ENCODE measurements at regions not wholly inside any gene's neighbourhood (a gene's known extent, or its start where the extent isn't known, plus 50 kb on each side); places are given as distances from the start of the nearest gene placed in this dataset.
A peak's percentile ranks its signal among the peaks of the same experiment; 100 is the strongest.
"Not testable (repeated sequence)": the region's sequence is repeated elsewhere in the genome, so short reads cannot be mapped to it uniquely, and the experiment has no call there.

DNA sequence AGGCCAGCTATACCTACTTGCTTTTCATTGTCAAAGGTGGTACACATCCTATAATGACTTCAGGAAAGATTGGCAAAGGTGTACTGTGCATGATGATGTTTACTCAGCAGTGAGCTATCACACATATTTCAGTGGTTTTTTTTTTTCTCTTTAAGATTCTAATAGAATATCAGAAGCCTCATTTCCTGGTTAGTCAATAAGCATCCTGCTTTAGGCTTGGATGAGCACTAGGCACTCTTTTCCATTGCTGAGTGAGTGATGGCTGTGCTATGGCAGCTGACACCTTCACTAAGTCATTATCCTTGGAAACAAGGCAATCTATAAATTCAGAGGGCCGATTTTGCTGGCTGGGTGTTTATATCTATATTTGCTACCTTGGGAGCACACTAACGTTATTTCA lies 161.1 kb upstream of the RASSF8 start:
- DNase-seq = no peak

DNA sequence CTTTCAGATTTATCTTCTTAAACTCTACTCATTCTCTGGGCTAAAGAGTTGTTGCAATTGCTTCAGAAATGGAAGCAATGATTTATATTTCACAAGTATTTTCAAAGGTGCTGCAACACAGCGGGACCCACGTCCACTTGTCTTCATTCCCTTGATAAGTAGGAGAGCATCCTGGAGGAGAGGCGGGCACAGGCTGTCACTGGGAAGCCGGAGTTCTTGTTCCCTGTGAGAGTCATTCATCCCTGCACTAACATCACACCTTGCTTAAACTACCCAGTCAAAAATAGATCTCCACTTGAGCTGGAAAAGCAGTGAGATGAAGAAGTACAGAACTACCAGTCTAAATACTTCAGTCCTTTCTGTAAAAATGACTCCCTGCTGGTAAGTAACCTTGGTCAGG lies 160.5 kb upstream of the RASSF8 start:
- DNase-seq = no peak

DNA sequence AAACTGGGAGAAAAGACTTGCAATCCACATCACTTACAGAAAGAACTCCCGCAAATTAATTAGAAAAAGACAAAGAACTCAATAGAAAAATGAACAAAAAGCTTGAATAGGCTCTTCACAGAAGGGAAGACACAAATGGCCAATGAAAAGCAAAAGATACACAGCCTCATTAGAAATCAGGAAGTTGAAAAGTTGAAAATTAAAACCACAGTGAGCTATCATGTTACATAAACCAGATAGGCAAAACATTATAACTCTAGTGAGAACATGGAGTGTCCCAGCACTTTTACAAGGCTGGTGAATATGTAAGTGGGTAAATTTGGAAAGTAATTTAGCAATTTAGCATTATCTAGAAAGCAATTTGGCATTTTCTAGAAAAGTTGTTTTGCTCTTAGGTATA lies 158.4 kb upstream of the RASSF8 start:
- DNase-seq = no peak

DNA sequence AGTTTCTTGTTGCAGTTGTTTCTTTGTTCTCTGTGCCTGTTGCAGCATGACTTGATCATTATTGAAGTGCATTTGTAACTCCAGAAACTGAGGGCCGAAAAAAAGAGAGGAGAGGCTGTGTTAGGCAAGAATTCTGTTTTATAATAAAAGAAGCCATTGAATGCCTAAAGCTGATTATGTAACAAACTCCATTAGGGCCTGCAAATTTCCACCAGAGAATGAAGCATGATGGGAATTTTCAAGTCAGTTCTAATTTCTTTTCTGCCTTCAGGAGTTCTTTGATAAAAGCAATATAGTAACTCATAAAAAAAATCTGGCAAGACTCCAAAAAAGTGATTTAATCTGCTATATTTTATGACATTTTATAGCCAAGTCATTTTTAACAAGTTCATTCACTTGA lies 156.7 kb upstream of the RASSF8 start:
- DNase-seq = no peak

DNA sequence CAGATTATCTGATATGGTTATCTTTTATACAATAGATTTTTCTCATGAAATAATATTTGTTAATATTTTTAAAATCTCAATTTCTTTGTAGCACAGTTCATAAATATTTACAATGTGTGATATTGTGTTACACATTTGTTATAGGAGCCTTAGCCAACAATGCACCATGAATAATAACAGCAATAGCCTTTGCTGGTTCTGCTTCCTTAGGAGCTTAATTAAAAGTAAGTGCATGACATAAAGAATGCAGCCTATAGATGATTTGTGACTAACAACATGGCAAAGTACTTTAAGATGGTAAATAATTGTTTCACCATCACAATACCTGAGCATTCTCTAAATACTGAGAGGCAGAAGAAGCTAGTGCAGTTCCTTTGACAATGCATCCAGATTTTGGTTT lies 156.3 kb upstream of the RASSF8 start:
- no peak for DNase-seq

DNA sequence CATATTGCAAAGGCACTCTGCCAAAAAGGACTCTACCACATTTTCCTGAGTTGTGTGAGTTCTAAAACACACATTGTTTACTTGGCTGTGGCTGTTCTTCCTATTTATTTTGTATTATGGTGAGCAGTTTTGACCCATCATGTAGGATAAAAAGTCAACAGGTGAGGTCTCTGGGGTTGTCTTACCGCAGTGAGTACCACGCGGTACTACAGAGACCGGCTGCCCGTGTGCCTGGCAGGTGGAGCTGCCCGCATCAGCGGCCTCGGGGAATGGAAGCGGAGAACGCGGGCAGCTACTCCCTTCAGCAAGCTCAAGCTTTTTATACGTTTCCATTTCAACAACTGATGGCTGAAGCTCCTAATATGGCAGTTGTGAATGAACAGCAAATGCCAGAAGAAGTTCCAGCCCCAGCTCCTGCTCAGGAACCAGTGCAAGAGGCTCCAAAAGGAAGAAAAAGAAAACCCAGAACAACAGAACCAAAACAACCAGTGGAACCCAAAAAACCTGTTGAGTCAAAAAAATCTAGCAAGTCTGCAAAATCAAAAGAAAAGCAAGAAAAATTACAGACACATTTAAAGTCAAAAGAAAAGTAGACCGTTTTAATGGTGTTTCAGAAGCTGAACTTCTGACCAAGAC lies 155.3 kb upstream of the RASSF8 start:
- not testable (repeated sequence) for DNase-seq

DNA sequence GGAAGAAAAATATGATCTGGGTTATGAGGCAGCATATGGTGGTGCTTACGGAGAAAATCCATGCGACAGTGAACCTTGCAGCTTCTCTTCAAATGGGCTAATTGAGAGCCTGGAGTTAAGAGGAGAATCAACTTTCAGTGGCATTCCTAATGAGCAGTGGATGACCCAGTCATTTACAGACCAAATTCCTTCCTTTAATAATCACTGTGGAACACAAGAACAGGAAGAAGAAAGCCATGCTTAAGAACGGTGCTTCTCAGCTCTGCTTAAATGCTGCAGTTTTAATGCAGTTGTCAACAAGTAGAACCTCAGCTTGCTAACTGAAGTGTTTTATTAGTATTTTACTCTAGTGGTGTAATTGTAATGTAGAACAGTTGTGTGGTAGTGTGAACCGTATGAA lies 154.2 kb upstream of the RASSF8 start:
- DNase-seq = peak; percentile 53 to 83

DNA sequence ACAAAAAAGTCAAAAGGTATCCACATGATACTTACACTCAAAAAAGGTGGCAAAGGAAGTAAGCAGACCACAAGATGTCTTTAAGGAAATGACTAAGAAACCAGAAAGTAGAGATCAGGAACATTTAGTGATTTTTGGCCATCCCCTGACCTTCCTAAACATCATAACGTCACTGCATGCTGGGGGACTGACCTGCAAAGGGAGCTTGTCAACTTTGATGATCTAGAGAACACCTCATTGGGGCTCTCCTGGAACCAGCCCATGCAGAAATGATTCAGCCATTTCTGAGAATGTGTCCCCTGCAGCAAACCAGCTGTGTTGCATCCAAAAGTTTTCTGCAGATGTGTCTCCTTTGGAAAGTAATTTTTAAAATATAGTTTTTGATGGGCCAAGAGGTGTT lies 152.2 kb upstream of the RASSF8 start:
- DNase-seq = no peak

DNA sequence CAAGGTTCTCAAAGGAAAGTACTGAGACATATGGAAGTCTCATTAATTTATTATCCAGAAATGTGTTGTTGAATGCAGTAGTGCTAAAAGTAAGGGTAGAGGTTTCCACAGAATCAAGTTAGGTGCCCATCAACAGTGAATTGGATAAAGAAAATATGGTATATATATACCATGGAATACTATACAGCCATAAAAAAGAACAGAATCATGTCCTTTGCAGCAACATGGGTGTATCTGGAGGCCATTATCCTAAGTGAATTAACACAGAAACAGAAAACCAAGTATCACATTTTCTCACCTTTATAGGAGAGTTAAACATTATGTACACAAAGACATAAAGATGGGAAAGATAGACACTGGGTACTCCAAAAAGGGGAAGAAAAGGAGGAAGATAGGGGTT lies 149.9 kb upstream of the RASSF8 start:
- no peak for DNase-seq

DNA sequence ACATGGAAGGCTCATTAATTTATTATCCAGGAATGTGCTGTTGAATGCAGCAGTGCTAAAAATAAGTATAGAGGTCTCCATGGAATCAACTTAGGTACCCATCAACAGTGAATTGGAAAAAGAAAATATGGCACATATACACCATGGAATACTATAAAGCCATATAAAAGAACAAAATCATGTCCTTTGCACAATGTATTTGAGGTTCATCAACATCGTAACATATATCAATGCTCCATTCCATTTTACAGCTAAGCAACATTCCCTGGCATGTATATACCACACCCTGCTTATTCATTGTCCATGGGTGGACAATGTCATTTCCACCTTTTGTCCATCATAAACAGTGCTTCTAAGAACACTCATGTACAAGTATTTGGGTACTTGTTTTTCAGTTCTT lies 147.8 kb upstream of the RASSF8 start:
- DNase-seq = no peak

DNA sequence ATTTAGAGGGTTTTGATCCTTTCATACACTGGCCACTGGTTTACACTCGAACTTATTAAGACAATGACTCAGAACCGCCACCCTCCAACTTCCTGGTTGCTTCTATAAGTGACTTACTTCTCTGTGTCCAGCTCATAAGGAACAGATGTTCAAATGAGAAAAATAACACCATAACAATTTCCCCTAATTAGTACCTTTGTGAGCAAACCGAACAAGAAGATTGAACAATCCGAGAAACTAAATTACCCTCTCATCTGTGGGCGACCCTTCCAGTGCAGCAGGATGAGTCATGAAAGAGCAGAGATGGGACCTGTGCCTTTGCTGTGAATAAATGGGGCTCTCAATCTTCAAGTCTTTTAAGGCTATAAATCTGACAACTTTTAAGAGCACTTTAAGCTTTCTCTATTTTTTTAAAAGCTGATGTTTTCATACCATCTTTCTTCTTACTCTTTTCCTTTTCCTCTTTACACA lies 146.8 kb upstream of the RASSF8 start:
- DNase-seq = peak in 1 of 2 experiments; percentile 52

DNA sequence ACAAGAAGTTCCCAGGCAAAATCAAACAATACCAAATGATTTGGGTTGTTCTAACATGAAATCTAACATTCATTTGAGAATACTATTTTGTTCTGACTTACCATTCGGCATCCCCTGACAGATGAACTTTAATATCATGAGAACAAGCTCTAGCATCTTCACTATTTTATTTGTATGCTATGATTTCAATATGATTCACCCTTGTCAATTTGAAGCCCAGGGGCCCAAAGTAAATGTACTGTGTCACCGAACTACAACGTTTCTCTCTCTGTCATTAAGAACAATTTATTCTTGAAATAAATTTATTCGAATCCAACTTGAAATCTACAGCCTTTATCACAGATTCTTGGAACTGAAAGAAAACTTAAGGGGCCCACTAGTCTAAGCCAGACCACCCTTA lies 146.2 kb upstream of the RASSF8 start:
- DNase-seq = no peak

DNA sequence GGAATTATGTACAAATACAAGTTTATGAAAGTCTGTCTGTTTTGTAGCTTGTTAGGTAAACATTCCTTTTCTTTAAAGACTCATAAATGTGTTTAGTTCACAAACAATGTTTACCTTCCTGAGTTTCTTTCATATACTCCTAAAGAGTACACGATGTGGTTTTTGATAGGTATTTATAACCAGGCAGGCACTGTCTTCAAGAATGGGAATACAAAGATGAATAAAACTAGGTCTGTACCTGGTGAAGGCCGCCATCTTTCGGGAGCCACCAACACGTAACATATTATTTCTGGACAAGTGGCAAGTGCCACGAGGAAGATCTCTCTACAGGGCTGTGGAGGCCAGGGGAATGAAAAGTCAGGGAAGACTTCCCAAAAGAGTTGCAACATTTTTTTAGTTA lies 144.6 kb upstream of the RASSF8 start:
- no peak for DNase-seq

DNA sequence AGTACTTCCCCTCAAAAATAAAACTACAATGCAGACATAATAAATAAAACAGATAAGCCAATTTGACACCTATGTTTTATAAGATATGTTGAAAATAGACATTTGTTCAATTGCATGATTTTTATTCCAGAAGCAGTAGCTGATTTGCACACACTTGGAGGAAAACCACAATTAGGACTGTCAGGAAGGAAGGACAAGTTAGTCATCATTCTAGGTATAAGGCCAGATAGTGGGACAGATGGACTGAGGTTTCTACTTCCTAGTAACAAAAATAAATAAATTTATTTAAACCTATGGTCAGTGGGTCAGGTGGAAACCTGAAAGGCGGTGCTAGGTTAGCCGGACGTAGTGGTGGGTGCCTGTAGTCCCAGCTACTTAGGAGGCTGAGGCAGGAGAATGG lies 141.8 kb upstream of the RASSF8 start:
- no peak for DNase-seq

DNA sequence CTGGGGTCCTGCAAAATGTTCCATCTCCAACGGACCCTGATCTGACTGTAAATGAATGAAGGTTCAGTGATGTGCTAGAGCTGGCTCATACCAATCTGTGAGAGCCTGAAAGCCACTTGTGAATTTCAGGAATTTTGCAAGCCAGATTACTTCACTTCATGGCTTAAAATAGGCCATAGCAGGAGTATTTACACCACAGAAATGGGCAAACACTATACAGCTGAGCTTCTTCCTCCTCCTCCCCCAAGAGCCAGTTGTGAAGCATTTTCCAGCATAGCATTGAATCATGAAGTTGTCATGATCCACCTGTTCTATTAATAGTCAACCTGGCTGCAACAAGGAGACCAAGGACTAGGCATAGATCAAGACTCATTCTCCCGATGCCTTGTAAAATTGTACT lies 141.3 kb upstream of the RASSF8 start:
- no peak for DNase-seq

DNA sequence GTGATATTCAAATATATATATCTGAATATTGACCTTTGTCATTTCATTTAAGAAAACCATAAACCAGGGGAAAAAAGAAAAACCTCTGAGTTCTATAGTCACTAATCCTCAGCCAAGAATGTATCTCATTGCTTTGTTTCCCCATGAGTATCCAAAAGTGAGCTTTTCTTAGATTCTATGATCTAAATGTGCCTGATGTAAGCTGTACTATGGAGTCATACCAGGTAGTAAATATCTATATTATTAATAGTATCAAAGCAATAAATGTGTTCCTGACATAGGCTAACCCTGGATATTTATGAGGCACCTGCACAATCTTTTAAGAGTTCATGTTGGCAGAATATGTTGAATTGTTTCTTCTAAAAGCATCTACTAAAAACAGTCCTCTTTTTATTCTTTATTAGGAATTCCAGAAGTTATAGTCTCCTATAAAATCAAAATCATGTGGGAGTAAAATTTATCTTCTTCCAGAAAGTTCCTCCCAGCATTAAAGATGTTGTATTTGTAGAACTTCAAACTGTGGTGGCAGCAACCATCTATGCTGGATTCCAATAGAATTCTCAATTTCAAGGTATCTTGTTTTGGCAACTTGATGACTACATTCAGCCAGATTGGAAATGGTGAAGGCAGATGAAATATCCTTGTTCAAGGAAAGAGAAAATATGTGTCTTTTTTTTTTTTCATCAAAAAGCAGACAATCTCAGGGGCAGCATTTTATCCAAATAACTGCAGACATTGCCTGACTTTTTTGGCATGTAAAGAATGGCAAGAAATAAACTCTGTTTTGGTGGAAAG lies 139.7 kb upstream of the RASSF8 start:
- no peak for DNase-seq

DNA sequence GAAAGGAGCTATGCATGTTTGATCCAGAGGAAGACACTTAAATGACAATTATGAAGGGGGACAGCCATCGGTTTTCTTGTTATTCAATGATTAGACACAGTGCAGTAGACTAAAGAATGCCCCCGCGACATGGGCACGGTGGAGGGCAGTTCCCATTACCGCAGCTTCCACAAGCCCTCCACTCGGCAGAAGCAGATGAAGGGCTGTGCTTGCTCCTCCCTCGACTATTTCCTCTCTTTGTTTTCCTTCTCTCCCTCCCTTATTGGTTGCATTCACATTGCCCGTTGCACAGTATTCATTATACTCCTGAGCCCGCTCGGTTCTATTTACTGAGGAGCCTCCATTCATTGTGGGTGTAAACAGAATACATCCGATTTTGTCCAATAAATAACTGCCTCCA lies 138.8 kb upstream of the RASSF8 start:
- no peak for DNase-seq

DNA sequence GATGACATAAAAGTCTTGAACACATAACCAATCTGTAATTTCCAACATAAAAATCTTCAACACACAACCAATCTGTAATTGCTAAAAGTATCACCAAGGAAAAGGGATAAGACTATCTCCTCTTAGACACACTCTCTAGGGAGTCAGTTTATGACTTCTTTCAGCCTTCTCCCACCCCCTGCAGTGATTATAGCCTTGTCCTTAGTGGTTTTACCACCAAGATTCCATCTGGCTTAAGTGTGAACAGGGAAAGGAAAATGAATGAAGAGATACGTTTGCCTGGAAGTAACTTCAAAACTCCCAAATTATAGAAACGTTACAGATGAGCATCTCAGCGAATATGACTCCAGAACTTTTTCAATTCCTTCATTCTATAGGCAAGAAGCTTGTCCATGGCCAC lies 136.2 kb upstream of the RASSF8 start:
- no peak for DNase-seq

DNA sequence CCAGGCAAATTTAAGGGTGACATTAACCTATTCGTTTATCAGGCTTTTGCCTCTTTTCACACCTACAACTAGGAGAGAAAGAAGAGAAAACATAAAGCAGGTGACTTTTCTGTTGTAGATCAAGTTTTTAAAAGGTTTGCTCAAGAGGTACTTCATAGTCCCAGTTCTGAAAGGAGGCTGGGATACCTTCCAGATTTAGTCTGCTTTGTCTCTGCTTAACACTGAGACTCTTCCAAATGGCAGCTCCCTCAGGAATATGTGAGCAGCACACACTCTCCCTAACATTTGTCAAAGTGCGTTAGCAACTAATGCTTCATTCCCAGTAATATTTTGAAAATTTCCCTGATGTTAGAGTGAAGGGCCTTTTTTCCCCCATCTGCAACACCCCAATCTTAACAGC lies 133.7 kb upstream of the RASSF8 start:
- no peak for DNase-seq

DNA sequence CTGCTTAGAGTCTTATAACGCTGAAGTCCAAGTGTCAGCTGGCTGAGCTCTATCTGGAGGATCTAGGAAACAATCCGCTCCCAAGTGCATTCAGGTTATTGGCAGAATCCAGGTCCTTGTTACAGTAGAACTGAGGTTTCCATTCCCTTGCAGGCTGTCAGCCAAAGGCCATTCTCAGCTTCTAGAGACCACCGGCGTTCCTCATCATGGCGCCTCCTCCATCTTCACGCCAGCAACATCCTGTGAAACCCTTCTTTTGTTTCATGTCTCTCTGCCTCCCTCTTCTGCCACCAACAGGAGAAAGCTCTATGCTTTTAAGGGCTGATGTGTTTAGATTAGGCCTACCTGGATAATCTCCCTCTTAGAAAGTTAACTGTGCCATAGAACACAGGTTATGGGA lies 133.0 kb upstream of the RASSF8 start:
- DNase-seq = no peak

DNA sequence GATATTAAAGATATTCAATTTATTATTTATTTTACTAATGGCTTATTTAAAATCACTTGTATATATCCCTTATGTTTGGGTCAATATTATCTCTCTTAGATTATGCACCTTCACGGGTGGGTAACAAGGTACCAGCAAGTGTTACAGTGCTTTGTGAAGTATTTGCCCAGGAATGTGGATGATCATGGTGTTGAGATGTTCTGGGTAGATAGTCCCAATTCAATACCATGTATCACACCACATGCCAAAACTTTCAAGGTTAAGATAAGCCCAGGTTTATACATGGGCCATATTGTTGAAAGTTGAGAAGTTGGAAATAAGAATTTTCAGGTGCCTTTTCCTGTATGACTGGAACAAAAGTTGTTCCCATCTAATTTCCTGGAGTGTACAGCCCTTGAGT lies 131.3 kb upstream of the RASSF8 start:
- no peak for DNase-seq

DNA sequence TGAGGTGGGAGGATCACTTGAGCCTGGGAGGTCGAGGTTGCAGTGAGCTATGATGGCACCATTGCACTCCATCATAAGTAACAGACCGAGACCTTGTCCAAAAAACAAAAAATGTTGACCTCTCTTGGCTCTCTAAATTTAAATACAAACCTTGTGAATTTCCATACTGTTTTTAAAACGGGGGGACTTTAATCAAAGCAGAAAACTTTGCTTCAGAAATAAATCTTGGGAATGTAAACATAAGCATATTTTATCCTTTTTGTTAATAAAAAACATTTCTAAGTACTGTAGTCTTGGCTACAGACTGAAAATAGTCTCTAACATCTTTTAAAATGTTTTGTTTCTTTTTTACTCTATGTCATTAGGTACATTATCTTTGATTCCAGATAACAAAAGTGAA lies 130.7 kb upstream of the RASSF8 start:
- no peak for DNase-seq

DNA sequence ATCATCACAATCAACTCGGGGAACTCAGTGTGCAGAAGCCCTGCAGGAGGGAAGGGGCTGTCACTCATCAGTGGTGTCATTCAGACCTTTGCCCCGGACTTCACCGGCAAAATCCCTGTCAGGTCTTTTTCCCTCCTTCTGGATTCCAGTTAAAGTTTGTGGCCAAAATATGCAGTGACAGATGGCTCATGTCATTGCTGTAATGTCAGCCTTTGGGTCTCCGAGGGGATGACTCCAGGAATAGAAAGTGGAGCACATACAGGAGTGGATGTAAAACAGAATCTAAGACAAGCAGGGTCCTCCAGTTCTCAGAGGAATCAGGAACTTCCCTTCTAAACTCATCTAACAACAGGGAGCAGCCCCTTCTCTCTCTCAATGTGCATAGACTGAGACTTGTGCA lies 130.3 kb upstream of the RASSF8 start:
- peak; percentile 12 to 18 for DNase-seq

DNA sequence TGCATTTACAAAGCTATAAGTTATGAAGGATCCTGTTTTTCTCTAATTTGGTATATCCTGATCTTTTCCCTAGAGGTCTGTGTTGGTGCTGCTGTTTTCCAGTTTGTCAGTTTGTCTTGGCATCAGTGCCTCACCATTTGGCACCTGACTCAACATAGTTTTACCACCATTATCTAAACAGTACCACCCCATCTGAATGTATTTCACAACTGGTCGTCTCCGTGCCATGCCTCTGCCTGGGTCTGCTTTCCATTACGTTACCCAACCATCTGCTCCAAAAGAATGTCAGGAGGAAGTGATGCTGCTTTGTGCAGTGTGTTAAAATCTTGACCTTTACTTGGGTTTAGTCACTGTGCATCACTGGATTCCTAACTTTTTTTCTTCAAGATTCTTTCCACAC lies 129.3 kb upstream of the RASSF8 start:
- no peak for DNase-seq

DNA sequence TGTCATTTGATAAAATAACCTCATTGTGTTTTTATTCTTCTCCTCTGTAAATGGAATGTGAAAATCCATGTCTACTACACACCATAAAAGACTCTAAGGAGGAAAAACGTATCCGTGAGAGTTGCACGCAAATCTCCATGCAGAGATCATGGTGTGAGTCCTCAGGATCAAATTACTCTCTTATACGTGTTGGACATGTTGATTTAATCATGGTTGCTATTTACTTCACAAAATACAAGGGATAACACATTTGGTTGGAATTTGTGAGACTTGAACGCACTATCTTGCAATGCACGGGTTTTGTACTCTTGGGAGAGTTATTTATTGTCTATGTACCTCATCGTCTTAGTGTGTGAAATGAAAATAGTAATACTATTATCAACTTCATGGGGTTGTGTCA lies 128.0 kb upstream of the RASSF8 start:
- no peak for DNase-seq
